Panc1 (cell line): ENCODE measurements at regions not wholly inside any gene's neighbourhood (a gene's known extent, or its start where the extent isn't known, plus 50 kb on each side); places are given as distances from the start of the nearest gene placed in this dataset.

Experiments
- ATAC-seq: fragments of 200-7000 bp; cut with Tn5 transposase; 2 replicates; pipeline ENCODE4 v1.9.1; 2020; ENCODE audit warnings: mild to moderate bottlenecking, moderate library complexity
- BruUV-seq: library from RNA; stranded (reverse); fragments of 400-500 nt; replicated peaks from 2 replicates; lab custom pipeline; 2021; lab: Mats Ljungman, UMichigan
- CTCF ChIA-PET: fragments of 300-600 bp; sonication (Branson Sonifier 250); formaldehyde crosslinking; loops from one replicate; lab custom pipeline; 2022; ENCODE audit warnings: antibody characterized with exemption; lab: Charles Lee
- POLR2A ChIA-PET: fragments of 300-600 bp; sonication (Branson Sonifier 250); formaldehyde crosslinking; loops from one replicate; lab custom pipeline; 2022; ENCODE audit warnings: antibody characterized with exemption; lab: Charles Lee
- DNase-seq: peaks from one replicate; pipeline ENCODE4 v3.0.0-alpha.2; 2010; ENCODE audit warnings: low read depth, low spot score
- H3K27ac ChIP-seq: 2 replicates; pipeline ENCODE4 v1.5.1; 2011; ENCODE audit warnings: mild to moderate bottlenecking, low read length, inconsistent platforms
- H3K27me3 ChIP-seq: fragments of 200-500 bp; sonication (Bioruptor generic); 2 replicates; pipeline ENCODE4 v1.6.0; 2014; ENCODE audit warnings: low read length, inconsistent platforms; ENCODE audit not compliant: control insufficient read depth, insufficient read depth
- H3K36me3 ChIP-seq: fragments of 200-500 bp; sonication (Bioruptor generic); 2 replicates; pipeline ENCODE4 v1.5.1; 2014; ENCODE audit warnings: inconsistent platforms, mild to moderate bottlenecking, low read length, moderate library complexity; ENCODE audit not compliant: control insufficient read depth, insufficient read depth
- H3K4me1 ChIP-seq: 2 replicates; pipeline ENCODE4 v1.5.1; 2011; ENCODE audit warnings: inconsistent platforms, mild to moderate bottlenecking, low read length, moderate library complexity; ENCODE audit not compliant: control insufficient read depth, insufficient read depth
- H3K4me3 ChIP-seq, 2 experiments: 2 replicates each; pipeline ENCODE4 v1.5.1; 2011 to 2012; ENCODE audit warnings: low read depth in 2 of 2, low read length in 2 of 2, mild to moderate bottlenecking in 2 of 2, inconsistent platforms in 1 of 2, moderate library complexity in 1 of 2
- H3K9me3 ChIP-seq: fragments of 200-500 bp; sonication (Bioruptor generic); 2 replicates; pipeline ENCODE4 v1.5.1; 2014; ENCODE audit warnings: low read depth, mild to moderate bottlenecking, inconsistent platforms, low read length, moderate library complexity; ENCODE audit not compliant: control insufficient read depth, insufficient read depth
- CTCF ChIP-seq: fragments of 450-650 bp; IDR thresholded peaks from 2 replicates; pipeline ENCODE4 v1.5.1; 2017; ENCODE audit warnings: mild to moderate bottlenecking
- POLR2AphosphoS5 ChIP-seq: IDR thresholded peaks from 2 replicates; pipeline ENCODE4 v1.6.1; 2012; ENCODE audit warnings: mild to moderate bottlenecking, low read depth, low read length, moderate library complexity
- REST ChIP-seq, 2 experiments: IDR thresholded peaks; 2 replicates each; pipeline ENCODE4 v1.6.1; 2011 to 2012; ENCODE audit warnings: low read depth in 2 of 2, control low read depth in 1 of 2, low read length in 1 of 2, mild to moderate bottlenecking in 1 of 2, moderate library complexity in 1 of 2; ENCODE audit not compliant: insufficient read depth in 1 of 2
- SIN3A ChIP-seq: IDR thresholded peaks from 2 replicates; pipeline ENCODE4 v1.6.1; 2012; ENCODE audit warnings: low read depth, mild to moderate bottlenecking, low read length, moderate library complexity, borderline replicate concordance; ENCODE audit not compliant: insufficient read depth
- TCF7L2 ChIP-seq: IDR thresholded peaks from 2 replicates; pipeline ENCODE4 v1.6.1; 2011; ENCODE audit warnings: mild to moderate bottlenecking, low read depth, low read length, inconsistent platforms
- in situ Hi-C: cut with HindIII; loops from 2 replicates; pipeline ENCODE4 v1.10.0; 2016; ENCODE audit warnings: low sequenced_read_pairs, low pct_unique_long_range_greater_than_20kb
- intact Hi-C: fragments of 100-400 bp; cut with micrococcal nuclease; formaldehyde crosslinking; loops from one replicate; pipeline ENCODE4 v1.10.0; 2022; ENCODE audit not compliant: unreplicated experiment

GRCh38 chr15:94856267-94856854, 625.0 kb downstream of the MCTP2 start:
- Histone ChIP-seq H3K4me1 (no peaks in the 10 kb centered on the region), H3K9me3 (no peaks in the 10 kb centered on the region), H3K4me3 (no peak overlapping the region), H3K27ac (no peak overlapping the region), H3K27me3 (no peaks in the 10 kb centered on the region), H3K36me3 (no peaks in the 10 kb centered on the region)
- ATAC-seq = no peak
- CTCF ChIA-PET = interaction anchor here (0.6 kb wide), 1 partner anchor 147 kb away, joined by 3 read pairs; no protein-coding TSS in a partner anchor
- POLR2A ChIA-PET = no interaction called here
- TF ChIP-seq CTCF (no peak), POLR2AphosphoS5 (no peak), REST (IDR thresholded peaks at IDR 0.05; ENCODE audit: insufficient read depth in 1 of 2, low read depth in 2 of 2, low read length in 1 of 2) (no peak), TCF7L2 (no peak), SIN3A (no peak)
- in situ Hi-C loops (no loop called here), intact Hi-C loops (no loop called here)
- DNase-seq = no peak
- no TSS peak for BruUV-seq

GRCh38 chr15:94857466-94857865, 626.1 kb downstream of the MCTP2 start:
- intact Hi-C loops (no loop called here), in situ Hi-C loops (no loop called here)
- no peak for TF ChIP-seq TCF7L2
- TF ChIP-seq REST (IDR thresholded peaks at IDR 0.05; ENCODE audit: insufficient read depth in 1 of 2, low read depth in 2 of 2, low read length in 1 of 2) = no peak
- TF ChIP-seq SIN3A = no peak
- no peak for TF ChIP-seq POLR2AphosphoS5
- no peak for TF ChIP-seq CTCF
- DNase-seq (no peak), ATAC-seq (no peak)
- ChIA-PET POLR2A (no interaction called here), CTCF (no interaction called here)
- H3K9me3 ChIP-seq = no peaks in the 10 kb centered on the region
- no peak overlapping the region for H3K4me3 ChIP-seq
- H3K36me3 ChIP-seq = no peaks in the 10 kb centered on the region
- no peak overlapping the region for H3K27ac ChIP-seq
- no peaks in the 10 kb centered on the region for H3K27me3 ChIP-seq
- BruUV-seq = no TSS peak
- H3K4me1 ChIP-seq = no peaks in the 10 kb centered on the region
